Astrocyte of the spinal cord (primary cell): ENCODE measurements at regions not wholly inside any gene's neighbourhood (a gene's known extent, or its start where the extent isn't known, plus 50 kb on each side); places are given as distances from the start of the nearest gene placed in this dataset.

Experiments used
- DNase-seq: peaks from one replicate; pipeline ENCODE4 v3.0.0; 2011; ENCODE audit warnings: low read depth, low spot score
- H3K4me3 ChIP-seq: 2 replicates; pipeline ENCODE4 v1.5.1; 2011; ENCODE audit warnings: low read depth, mild to moderate bottlenecking, low read length, moderate library complexity
- CTCF ChIP-seq: IDR thresholded peaks from 2 replicates; pipeline ENCODE4 v1.5.1; 2012; ENCODE audit warnings: low read depth, mild to moderate bottlenecking, low read length, inconsistent platforms
- in situ Hi-C: cut with HindIII; loops from 2 replicates; pipeline ENCODE4 v1.10.0; 2017; ENCODE audit warnings: low sequenced_read_pairs

- no peak for DNase-seq
- in situ Hi-C loops: no loop called here
- H3K4me3 ChIP-seq: no peak overlapping the region
- TF ChIP-seq CTCF: no peak
These were observed 450.6 kb upstream of the CAMK1G start for GRCh38 chr1:209132736-209133467.

GRCh38 chr1:209134001-209134400, 449.5 kb upstream of the CAMK1G start:
- no peak for TF ChIP-seq CTCF
- in situ Hi-C loops: no loop called here
- H3K4me3 ChIP-seq: no peak overlapping the region
- DNase-seq: no peak

GRCh38 chr1:209143916-209144315, 439.6 kb upstream of the CAMK1G start:
- in situ Hi-C loops: no loop called here

GRCh38 chr1:209150114-209150513, 433.4 kb upstream of the CAMK1G start:
- no peak overlapping the region for H3K4me3 ChIP-seq
- peak; percentile 60 for DNase-seq
- TF ChIP-seq CTCF: no peak
- in situ Hi-C loops: no loop called here

More at GRCh38 chr1:209143916-209144315, 439.6 kb upstream of the CAMK1G start:
- no peak for DNase-seq
- no peak overlapping the region for H3K4me3 ChIP-seq
- TF ChIP-seq CTCF: no peak

- in situ Hi-C loops: no loop called here
These were observed 430.1 kb upstream of the CAMK1G start for GRCh38 chr1:209153411-209153810.

GRCh38 chr1:209154912-209155311, 428.6 kb upstream of the CAMK1G start:
- H3K4me3 ChIP-seq: no peak overlapping the region
- TF ChIP-seq CTCF: no peak
- in situ Hi-C loops: no loop called here
- DNase-seq: no peak

More at GRCh38 chr1:209153411-209153810, 430.1 kb upstream of the CAMK1G start:
- DNase-seq: no peak
- no peak overlapping the region for H3K4me3 ChIP-seq
- no peak for TF ChIP-seq CTCF
